Mesodermal cell (in vitro differentiated cells): ENCODE measurements at regions not wholly inside any gene's neighbourhood (a gene's known extent, or its start where the extent isn't known, plus 50 kb on each side); places are given as distances from the start of the nearest gene placed in this dataset.
A peak's percentile ranks its signal among the peaks of the same experiment; 100 is the strongest.

Experiments
- H3K27ac ChIP-seq: 2 replicates; pipeline ENCODE4 v1.7.0; 2013; ENCODE audit warnings: mild to moderate bottlenecking, low read depth, low read length, moderate library complexity; ENCODE audit not compliant: severe bottlenecking
- H3K36me3 ChIP-seq: 2 replicates; pipeline ENCODE4 v1.7.1; 2013; ENCODE audit warnings: mild to moderate bottlenecking, low read length, moderate library complexity; ENCODE audit not compliant: control insufficient read depth, insufficient read depth
- H3K4me1 ChIP-seq: one replicate; pipeline ENCODE4 v1.7.1; 2013; ENCODE audit warnings: mild to moderate bottlenecking, low read length; ENCODE audit not compliant: insufficient read depth, control insufficient read depth, poor library complexity, severe bottlenecking
- H3K4me3 ChIP-seq: 2 replicates; pipeline ENCODE4 v1.7.0; 2013; ENCODE audit warnings: low read length, control low read depth, mild to moderate bottlenecking; ENCODE audit not compliant: insufficient read depth, poor library complexity, severe bottlenecking; ENCODE audit errors: extremely low read depth
- H3K9me3 ChIP-seq: 2 replicates; pipeline ENCODE4 v1.7.1; 2013; ENCODE audit warnings: mild to moderate bottlenecking, low read length, moderate library complexity; ENCODE audit not compliant: control insufficient read depth
- WGBS, 2 experiments: methylation state at CpG; one replicate each; pipeline ENCODE4 v1.1.5; 2013; ENCODE audit warnings: missing lambda C conversion rate in 2 of 2; ENCODE audit not compliant: insufficient coverage in 2 of 2; 5-methylcytosine and 5-hydroxymethylcytosine counted together

GRCh38 chr4:156169011-156169410 is 215.3 kb upstream of the CTSO start:
- Histone ChIP-seq H3K4me3 (no peak overlapping the region), H3K27ac (peak overlapping the region; percentile 43), H3K9me3 (no peaks in the 10 kb centered on the region), H3K4me1 (peaks cover 5% of the 10 kb centered on the region), H3K36me3 (no peaks in the 10 kb centered on the region)
- WGBS, 2 experiments, result 40 to 64% methylated on average over 2 of the region's 3 CpGs

GRCh38 chr4:156168288-156168687 is 214.6 kb upstream of the CTSO start:
- Histone ChIP-seq H3K4me3 (no peak overlapping the region), H3K36me3 (no peaks in the 10 kb centered on the region), H3K9me3 (no peaks in the 10 kb centered on the region), H3K4me1 (peaks cover 5% of the 10 kb centered on the region), H3K27ac (no peak overlapping the region)
- WGBS, 2 experiments, result 100% methylated on average over 1 of the region's 1 CpG

DNA sequence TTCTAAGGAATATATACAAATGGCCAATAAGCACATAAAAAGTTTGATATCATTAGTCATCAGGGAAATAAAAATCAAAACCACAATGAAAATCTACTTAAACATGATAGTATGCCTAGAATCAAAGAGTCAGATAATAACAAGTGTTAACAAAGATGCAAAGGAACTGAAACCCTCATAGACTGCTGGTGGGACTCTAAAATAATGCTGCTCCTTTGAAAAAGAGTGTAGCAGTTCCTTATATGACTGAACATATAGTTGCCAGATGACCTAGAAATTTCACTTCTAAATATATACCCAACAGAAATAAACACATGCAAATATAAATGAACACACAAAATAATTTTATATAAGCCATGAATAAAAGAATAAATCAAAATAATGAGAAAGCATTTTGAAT is 205.1 kb upstream of the CTSO start:
- Histone ChIP-seq H3K9me3 (no peaks in the 10 kb centered on the region), H3K27ac (no peak overlapping the region), H3K4me1 (no peaks in the 10 kb centered on the region), H3K4me3 (no peak overlapping the region), H3K36me3 (no peaks in the 10 kb centered on the region)

GRCh38 chr4:156154978-156155377 is 201.3 kb upstream of the CTSO start:
- Histone ChIP-seq H3K36me3 (no peaks in the 10 kb centered on the region), H3K4me3 (no peak overlapping the region), H3K9me3 (peaks cover 4% of the 10 kb centered on the region), H3K4me1 (no peaks in the 10 kb centered on the region), H3K27ac (no peak overlapping the region)
- WGBS, 2 experiments, result 60% methylated on average over 1 of the region's 4 CpGs; no CpG with 5 or more reads in 1 of the 2 experiments

DNA sequence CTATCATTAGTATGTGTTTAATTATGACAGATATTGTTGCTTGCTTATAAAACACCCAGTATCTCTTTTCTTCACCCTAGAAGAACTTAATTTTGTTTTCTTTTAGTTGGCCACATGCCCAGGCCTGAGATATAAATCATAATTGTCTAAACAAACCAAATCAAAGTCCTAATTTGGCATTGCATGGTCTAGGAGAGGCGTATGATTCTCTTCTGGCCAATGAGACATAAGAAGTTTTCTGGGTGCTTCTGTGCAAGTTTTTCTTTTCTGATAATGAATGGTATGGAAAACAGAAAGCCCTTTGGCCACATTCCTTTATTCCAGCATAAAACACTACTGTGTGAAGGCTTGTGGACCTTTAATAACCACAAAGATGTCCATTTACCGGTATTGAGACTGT is 192.9 kb upstream of the CTSO start:
- no CpG with 5 or more reads among the region's 2 CpGs for WGBS, 2 experiments
- Histone ChIP-seq H3K4me1 (no peaks in the 10 kb centered on the region), H3K27ac (no peak overlapping the region), H3K9me3 (peaks cover 3% of the 10 kb centered on the region), H3K4me3 (no peak overlapping the region), H3K36me3 (no peaks in the 10 kb centered on the region)

DNA sequence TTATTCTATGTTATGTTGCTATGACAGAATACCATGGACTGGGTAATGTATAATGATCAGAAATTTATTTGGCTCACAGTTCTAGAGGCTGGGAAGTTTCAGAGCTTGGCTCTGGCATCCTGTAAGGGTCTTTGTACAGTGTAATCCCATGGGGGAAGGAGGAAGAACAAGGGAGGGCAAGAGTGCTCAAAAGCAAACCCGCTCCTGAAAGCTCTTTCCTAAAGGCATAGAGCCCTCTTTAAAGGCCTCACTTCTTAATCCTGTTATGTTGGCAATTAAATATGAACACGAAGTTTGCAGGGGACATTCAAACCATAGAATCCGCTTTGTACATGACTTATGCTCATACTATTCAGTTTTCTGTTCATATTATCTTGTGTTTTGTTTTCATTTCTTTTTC is 191.3 kb upstream of the CTSO start:
- Histone ChIP-seq H3K9me3 (no peaks in the 10 kb centered on the region), H3K4me1 (no peaks in the 10 kb centered on the region), H3K36me3 (no peaks in the 10 kb centered on the region), H3K27ac (no peak overlapping the region), H3K4me3 (no peak overlapping the region)
- WGBS, 2 experiments, result no CpG with 5 or more reads among the region's 3 CpGs

GRCh38 chr4:156138781-156139280 is 185.2 kb upstream of the CTSO start:
- H3K4me3 ChIP-seq, result no peak overlapping the region
- no peak overlapping the region for H3K27ac ChIP-seq
- WGBS, 2 experiments, result 88 to 97% methylated on average over 5 of the region's 9 CpGs
- no peaks in the 10 kb centered on the region for H3K9me3 ChIP-seq
- no peaks in the 10 kb centered on the region for H3K36me3 ChIP-seq
- H3K4me1 ChIP-seq, result no peaks in the 10 kb centered on the region

DNA sequence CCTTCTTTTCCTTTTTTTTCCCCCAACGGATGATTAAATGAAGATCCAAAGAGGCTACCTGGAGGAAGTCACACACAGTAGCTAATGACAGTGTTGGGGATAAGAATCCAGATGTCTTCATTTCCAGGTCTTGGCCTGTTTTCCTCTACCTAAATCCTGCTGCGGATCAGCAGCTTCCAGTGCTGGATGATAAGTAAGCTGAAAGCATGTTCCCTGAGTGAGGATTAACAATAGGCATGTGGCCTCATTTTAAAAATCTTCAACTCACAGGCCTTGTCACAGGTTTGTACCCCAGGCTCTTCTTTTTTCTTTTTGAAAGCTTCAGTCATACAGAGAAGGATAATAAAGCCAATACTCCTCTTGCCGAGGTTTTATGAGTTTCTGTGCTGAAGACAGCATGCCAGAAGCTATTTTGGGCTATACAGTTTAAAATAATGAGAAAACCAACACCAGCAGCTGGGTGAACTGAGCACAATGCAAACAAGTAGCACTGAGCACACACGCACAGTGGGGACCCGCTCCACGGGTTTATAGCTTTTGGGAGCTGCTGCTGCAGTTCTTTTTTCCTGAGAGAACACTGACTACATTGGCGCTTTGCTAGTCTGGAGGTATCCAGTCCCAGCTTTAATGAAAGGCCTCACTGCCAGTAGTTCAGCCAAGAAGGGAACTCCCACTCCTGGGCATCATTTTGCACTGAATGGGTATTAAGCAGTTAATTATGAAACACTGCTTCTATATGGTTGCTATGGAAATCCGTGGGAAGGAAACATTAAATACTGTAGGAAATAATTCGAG is 184.2 kb upstream of the CTSO start:
- 59 to 74% methylated on average over 3 to 5 of the region's 9 CpGs for WGBS, 2 experiments
- Histone ChIP-seq H3K4me3 (no peak overlapping the region), H3K36me3 (no peaks in the 10 kb centered on the region), H3K9me3 (no peaks in the 10 kb centered on the region), H3K27ac (no peak overlapping the region), H3K4me1 (no peaks in the 10 kb centered on the region)

DNA sequence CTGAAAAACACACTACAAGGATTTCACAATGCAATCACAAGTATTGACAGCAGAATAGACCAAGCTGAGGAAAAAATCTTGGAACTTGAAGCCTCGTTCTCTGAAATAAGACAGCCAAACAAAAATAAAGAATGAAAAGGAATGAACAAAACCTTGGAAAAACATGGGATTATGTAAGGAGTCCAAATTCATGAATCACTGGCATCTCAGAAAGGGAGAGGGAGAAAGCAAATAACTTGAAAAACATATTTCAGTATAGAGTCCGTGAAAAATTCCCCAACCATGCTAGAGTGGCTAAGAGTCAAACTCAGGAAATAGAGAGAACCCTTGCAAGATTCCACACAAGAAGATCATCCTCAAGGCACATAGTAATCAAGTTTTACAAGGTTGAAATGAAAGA is 178.5 kb upstream of the CTSO start:
- WGBS, 2 experiments, result no CpG with 5 or more reads among the region's 2 CpGs
- peaks cover 2% of the 10 kb centered on the region for H3K4me1 ChIP-seq
- no peak overlapping the region for H3K27ac ChIP-seq
- no peaks in the 10 kb centered on the region for H3K9me3 ChIP-seq
- no peaks in the 10 kb centered on the region for H3K36me3 ChIP-seq
- no peak overlapping the region for H3K4me3 ChIP-seq

DNA sequence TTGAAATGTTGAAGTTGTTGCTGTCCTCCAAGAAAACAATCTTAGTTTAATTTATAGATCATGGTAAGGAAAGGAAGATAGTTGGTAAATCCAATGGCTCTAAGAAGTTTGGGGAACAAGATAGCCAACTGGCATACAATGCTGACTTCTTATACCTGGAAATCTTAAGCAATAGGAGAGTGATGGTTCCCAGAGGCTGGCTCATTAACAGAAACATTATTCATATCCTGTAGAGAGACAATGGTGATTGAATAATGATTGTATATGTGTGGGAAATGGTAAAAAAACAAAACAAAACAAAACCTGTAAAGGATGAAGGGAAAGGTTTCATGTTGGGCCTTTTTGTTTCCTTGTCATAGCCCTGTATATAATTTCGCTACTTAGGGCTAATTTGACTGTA is 174.9 kb upstream of the CTSO start:
- Histone ChIP-seq H3K27ac (no peak overlapping the region), H3K9me3 (no peaks in the 10 kb centered on the region)
- no CpG with 5 or more reads among the region's 1 CpG for WGBS, 2 experiments

GRCh38 chr4:156118507-156119220 is 165.0 kb upstream of the CTSO start:
- H3K4me3 ChIP-seq, result no peak overlapping the region
- no peaks in the 10 kb centered on the region for H3K36me3 ChIP-seq
- no peaks in the 10 kb centered on the region for H3K9me3 ChIP-seq
- WGBS, 2 experiments, result 40 to 83% methylated on average over 1 of the region's 2 CpGs
- H3K4me1 ChIP-seq, result no peaks in the 10 kb centered on the region
- no peak overlapping the region for H3K27ac ChIP-seq

More for the DNA sequence above, 174.9 kb upstream of the CTSO start:
- peaks cover 2% of the 10 kb centered on the region for H3K4me1 ChIP-seq
- H3K4me3 ChIP-seq, result no peak overlapping the region
- no peaks in the 10 kb centered on the region for H3K36me3 ChIP-seq
